Stimulated activated CD4-positive, alpha-beta T cell treated with anti-CD3 and anti-CD28 coated beads, TNF-alpha, amount 100 ng/mL, for 4 hours (primary cell): ENCODE measurements at regions not wholly inside any gene's neighbourhood (a gene's known extent, or its start where the extent isn't known, plus 50 kb on each side); places are given as distances from the start of the nearest gene placed in this dataset.
"Not testable (repeated sequence)": the region's sequence is repeated elsewhere in the genome, so short reads cannot be mapped to it uniquely, and the experiment has no call there.

Source experiments
- DNase-seq, 3 experiments: peaks; one replicate each; pipeline ENCODE4 v3.0.0-alpha.2; 2020; ENCODE audit warnings: low read depth in 3 of 3

DNA sequence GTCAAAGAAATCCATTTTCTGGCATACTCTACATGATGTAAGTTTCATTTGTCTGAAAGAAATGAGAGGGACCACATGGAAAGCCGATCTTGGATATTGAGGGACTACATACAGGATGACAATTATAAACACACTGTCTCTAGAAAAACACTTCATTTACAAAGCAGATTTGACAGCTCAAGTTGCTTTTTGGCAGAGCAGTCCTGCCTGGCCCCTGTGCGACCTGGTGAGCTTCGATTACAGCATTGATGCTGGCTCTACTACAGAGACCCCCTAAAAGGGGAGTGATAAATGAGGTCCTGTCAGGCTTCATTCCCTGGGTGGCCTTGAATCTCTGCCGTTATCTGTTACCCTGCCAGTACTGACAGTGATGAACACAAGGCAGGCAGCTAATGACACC lies 215.2 kb upstream of the NOCT start:
- no peak for DNase-seq

DNA sequence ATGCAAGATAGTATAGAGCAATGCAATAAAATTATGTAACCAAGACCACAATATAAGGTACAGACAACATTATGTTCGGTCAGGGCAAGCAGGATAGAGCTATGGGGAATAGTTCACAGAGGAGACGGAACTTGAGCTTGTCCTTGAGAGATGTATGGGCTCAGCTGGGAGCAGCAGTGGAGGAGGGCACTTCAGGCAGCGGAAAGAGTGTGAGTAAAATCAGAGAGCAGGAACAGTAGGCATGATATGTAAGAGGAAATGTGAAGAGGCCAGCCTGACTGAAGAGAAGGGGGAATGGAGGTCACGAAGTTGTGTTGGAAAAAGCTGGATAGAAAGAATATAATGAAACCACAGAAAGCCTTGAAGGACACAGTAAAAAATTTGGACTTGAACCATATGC lies 217.2 kb upstream of the NOCT start:
- no peak for DNase-seq

DNA sequence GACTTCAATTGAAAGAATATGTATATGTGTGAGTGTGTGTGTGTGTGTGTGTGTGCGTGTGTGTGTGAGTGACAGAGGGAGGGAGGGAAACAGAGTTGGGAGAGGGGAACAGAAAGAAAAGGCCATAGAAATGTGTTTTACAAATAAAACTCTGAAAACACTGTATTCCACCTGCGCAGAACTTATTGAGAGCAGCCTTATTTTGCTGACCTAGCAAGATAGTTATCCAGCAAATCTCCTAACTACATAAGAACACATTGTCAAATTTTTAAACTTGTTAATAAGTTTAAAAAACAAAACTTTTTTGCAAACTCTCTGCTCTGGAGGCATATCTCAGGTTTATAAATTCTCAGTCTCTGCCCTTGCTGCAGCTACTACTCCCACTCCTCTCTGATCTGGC lies 217.9 kb upstream of the NOCT start:
- DNase-seq, result no peak

DNA sequence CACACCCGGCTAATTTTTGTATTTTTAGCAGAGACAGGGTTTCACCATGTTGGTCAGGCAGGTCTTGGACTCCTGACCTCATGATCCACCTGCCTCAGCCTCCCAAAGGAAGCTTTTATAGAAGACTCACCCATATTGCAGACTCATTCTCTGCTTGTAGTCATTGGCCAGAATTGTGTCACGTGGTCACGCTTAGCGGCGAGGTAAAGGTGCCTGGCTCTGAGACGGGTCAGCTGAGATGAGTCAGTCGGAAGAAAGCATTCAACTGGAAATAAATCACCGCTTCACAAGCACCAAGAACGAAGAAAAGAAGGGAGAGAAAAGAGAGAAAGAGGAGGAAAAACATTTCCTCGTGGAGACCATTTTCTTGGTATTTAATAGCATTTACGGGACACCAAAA lies 218.8 kb upstream of the NOCT start:
- no peak for DNase-seq

DNA sequence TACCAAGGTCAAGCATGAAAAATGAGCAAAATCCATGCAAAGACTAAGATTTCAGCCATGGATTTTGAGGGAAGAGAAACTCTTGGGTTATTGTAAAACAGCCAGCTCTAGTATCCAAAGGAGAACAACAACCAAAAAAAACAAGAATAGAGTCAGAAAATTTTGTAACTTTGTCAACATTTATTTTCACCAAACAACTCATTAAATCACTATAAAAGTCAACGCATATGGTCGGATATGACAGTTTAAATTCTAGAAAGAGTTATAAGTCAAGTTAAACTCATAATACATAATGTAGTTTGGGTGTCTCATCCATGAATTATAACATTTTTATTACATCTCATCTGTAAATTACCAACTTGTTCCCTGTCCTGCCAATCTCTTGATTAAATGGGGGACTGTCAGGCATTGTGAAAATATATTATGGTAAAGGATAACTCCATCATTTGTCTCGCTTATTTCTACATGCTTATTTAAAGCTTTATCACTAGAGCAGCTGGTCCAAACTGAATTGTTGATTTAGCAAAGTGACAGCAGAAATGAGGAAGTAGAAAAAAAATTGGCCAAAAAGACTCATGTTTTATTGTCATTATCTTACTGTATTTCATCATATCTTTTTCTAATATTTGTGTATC lies 224.8 kb upstream of the NOCT start:
- no peak for DNase-seq

DNA sequence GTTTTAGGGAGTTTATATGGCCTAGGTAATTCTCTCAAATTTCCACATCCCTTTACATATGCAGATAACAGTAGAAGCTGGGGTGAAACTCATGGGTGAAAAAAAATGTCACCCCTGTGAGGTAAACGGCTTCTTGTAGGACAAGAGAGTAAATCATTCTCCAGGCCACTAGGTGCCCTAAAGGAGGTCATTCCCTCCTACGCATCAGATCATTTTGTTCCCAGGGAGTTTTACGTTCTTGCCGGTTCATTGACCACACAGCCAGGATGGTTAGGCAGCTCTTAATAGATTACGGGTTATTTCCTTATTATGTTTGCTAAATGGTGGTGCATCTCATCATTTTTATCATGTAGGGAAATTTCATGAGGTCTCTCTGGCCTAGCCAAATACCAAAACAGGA lies 225.8 kb upstream of the NOCT start:
- DNase-seq, result no peak

DNA sequence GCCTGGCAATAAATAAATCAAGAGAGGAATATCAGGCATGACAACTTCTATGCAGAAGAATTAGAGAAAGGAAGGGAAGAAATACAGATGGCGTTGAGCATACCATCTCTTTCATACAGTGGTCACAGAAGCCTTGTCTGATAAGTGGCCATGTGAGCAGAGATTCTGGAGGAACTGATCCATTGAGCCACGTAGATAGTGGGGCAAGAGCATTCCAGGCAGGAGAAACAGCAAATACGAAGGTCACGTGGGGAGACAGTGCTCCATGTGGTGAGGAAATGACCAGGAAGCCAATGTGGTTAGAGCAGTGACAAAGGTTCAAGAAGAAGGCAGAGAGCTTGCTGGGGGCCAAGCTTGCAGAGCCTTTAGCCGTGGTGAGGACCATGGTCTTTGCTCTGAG lies 226.7 kb upstream of the NOCT start:
- DNase-seq, result no peak

DNA sequence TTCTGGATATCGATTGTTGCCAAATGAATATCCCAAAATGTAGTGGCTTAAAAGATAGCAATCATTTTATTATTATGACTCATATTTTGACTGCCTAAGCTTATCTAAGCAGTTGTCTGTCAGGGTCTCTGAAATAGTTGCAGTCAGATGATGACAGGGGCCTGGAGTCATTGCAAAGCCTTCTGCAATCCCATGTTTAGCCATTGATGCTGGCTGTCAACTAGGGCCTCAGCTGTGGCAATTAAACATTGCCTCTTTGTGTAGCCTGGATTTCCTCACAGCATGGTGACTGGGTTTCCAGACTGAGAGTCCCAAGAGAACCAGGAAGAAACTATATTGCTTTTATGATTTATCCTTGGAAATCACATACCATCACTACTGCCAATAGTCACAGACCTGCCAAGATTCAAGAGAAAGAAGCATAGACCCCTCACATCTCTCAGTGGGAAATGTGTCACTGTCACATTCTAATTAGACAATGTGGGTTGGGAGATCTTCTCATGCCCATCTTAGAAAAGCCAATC lies 227.3 kb upstream of the NOCT start:
- DNase-seq, result no peak

DNA sequence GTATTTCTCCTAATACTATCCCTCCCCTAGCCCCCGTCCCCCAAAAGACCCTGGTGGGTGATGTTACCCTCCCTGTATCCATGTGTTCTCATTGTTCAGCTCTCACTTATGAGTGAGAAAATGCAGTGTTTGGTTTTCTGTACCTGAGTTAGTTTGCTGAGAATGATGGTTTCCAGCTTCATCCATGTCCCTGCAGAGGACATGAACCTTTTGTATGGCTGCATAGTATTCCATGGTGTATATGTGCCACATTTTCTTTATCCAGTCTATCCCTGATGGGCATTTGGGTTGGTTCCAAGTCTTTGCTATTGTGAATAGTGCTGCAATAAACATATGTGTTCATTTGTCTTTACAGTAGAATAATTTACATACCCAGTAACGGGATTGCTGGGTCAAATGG lies 235.8 kb upstream of the NOCT start:
- DNase-seq, result not testable (repeated sequence)

DNA sequence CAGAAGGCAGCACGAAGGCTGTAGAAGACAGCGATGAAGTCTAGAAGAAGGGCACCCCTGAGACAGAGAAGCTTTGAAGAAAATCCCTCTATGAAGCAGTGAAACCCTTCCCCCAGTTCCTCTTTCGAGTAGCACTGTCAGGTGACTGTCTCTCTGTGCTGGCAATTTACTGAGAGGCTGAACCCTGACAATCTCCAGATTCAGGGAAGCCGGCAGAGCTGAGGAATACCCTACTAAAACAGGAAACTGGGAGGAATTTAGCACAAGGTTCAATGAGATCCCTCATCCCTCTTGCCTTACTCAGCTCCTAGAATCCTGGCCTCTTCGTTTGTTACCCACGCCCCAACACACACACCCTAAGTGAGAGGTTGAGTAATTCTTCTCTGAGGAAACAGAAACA lies 239.7 kb upstream of the NOCT start:
- DNase-seq, result no peak

DNA sequence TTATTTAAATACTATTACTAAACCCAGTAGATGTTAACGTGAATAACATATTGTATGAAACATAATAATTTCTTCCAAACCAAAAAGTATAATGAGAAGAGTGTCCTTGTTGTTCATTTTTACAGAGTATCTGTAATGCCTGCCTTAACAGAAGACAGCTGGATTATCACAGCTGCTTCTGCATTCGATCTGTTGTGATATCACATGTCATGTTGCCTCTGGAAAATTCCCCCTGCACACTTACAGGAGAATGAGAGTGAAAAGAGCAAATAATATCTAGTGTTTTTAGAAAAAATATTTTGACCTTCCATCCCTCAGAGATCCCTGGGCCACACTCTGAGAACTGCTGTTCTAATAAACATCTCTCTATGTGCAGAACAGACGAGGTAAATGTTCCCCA lies 240.1 kb upstream of the NOCT start:
- DNase-seq, result no peak

DNA sequence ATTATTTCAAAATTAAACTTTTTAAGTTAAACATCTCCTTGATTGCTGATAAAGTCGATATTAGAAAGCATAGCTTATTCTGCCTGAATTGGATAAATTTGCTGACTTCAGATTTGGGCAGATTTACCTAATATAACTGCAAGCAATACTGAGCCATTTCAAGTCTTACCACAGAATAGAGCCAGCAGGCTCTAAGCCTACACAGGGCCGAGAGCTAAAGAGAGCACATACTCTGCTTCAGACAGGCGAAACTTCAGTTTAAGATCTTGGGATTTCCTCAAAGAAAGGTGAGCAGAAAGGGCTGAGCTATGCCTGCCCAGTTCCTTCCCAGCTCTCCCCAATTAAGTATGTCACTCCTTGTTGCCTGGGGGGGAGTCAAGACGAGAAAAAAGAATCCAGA lies 240.6 kb upstream of the NOCT start:
- no peak for DNase-seq

DNA sequence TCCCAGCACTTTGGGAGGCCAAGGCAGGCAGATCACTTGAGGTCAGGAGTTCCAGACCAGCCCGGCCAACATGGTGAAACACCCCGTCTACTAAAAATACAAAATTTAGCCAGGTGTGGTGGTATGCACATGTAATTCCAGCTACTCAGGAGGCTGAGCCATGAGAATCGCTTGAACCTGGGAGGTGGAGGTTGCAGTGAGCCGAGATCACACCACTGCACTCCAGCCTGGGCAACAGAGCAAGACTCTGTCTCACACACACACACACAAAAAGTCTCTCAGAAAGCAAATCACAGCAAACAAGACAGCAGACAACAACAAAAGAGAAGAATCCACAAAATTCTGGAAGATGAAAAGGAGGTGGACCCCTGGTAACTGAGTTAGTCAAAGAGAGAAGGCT lies 241.5 kb upstream of the NOCT start:
- DNase-seq, result not testable (repeated sequence)

DNA sequence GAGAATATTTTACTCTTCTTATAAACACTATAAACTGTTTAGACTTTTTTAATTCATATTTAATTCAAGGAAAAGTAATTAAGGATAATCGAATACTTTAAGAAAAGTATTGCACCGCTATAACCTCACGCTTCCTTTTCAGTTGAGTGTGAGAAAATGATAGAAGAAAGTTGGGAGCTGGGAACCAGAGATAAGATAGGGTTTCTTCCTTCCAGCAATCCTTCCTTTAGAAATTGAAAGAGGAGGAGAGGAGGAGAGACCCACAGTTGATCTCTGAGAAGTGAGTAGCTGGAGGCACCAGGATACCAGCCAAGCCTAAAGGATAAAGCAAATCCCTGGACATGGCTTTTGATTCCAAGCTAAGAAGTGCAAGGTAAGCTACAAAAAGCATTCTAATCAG lies 242.3 kb upstream of the NOCT start:
- DNase-seq, result no peak

DNA sequence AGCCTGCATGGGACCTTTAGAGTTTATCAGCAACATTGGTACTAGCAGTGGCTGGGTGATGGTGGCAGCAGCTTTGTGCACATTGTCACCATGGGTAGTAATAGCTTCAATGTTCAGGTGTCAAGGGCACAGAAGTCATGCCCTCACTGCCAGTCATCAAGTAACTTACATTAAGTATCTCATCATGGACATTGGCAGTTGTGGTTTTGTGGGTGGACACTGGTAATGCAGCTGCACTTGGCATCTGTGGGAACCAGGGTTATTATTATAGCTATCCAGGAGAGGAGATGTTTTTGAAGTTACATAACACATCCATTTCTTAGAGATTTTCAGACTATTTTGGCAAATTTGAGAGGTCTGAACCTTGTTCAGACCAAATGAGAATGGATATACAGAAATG lies 243.2 kb upstream of the NOCT start:
- DNase-seq, result no peak

DNA sequence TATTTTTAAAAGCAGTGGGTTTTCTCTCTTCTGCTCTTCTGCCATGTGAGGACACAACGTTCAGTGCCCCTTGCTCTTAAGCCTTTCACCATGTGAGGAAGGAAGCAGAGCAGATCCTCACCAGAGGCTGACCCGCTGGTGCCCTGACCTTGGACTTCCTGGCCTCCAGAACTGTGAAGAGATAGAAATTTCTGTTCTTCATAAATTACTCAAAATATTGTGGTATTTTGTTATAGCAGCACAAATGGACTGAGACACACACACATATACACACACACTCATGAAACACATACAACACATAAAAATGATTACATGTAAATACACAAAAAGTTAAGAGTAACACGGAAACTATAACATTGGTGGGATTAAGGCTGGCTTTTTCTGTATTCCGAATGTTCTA lies 244.8 kb upstream of the NOCT start:
- DNase-seq, result no peak

DNA sequence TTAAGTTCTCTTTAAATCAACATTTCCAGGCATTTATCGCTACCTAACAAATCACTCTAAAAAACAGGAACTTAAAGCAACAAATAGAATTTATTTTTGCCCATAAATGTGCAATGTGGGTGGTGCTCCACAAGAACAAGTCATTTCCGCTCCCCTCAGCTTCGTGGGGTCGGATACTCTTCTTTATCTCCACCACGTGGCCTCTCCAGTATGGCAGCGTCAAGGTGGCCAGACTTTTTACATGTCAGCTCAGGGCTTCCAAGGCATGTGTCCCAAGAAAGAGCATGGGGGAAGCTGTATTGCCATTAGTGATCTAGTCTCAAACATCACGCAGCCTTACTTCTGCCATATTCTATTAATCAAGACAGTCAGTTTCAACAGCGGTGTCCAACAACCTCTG lies 249.2 kb upstream of the NOCT start:
- no peak for DNase-seq

DNA sequence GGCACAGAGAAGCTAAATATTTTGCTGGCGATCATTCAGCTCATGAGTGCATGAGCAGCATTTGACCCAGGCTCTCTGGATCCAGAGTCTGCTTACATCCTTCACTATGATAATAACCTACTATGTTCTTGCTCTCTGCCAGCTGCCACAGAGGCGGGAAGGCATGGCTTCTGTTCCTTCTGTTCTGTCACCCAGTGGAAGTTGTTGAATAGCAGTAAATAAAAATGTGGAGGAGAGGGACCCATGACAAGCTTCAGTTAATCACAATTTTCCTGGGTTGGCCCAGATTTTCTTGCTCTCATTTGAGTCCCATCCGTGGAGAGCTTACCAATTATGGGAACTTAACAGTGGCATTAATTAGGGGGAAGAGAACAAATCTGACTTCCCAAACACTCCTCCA lies 250.1 kb upstream of the NOCT start:
- DNase-seq, result no peak

DNA sequence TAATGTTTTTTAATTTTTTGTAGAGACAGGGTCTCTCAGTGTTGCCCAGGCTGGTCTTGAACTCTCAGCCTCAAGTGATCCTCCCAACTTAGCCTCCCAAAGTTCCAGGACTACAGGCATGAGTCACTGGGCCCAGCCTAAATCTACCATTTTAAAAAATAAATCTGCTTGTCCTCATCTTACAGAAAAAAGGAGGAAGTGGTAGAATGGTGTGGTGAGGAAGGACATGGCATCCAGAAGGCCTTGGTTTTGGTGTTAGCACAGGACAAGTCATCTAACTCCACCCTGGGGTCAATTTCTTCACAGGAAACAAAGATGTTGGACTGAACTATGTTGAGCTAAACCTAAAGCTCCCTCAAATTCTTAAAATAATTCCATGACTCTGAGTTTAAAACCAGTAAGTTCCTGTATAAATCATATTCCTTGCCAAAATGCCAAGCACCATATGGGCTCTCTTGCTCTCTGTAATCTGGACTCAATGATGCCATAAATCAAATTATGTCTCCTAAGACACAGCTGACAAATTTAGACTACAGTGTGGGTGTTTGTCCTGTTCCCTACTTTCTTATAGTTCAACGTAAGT lies 253.9 kb upstream of the NOCT start:
- no peak for DNase-seq

DNA sequence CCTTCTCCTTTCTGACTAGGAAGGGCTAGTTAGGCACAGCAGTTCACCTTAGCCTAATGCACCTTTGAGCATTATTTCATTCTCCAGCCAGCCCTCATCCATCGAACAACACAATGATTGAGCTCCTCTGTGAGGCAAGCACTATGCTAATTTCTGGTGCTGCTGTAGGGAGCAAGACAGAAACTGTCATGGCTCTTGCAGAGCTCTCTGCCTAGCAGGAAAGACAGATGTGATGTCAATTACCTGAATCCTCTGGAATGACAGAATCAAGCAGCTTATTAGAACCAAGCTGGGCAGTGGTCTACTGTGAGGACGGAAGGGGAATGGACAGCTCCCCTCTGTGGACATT lies 256.1 kb upstream of the NOCT start:
- no peak for DNase-seq

DNA sequence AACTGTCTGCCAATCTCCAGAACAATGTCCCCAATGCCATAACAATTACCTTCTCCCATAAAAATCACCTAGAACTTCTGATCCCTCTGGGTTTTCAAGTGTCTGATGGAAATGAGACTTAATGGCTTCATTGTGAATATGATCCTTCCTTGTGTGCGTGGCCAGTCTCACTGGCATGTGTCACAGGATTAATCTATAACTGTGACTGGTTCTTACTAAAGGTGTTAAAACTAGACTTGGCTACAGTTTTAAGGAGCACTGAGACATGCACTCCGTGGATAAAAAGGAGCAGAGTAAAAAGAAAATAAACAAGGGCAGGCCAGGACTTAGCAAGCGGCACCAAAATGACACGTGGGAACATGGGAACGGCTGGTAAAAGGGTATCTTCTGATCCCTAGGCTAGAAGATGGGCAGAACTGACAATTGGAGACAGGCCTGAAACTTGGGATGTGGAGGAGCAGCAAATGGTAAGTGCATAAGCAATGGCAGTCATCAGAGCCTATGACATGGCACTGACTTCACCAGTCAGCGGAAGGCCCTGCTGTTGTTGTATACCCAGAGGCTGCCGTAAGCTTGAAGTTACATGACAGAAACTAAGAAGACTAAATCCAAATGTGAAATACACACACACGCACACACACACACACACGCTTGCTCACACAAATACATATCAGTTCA lies 256.6 kb upstream of the NOCT start:
- DNase-seq, result no peak

DNA sequence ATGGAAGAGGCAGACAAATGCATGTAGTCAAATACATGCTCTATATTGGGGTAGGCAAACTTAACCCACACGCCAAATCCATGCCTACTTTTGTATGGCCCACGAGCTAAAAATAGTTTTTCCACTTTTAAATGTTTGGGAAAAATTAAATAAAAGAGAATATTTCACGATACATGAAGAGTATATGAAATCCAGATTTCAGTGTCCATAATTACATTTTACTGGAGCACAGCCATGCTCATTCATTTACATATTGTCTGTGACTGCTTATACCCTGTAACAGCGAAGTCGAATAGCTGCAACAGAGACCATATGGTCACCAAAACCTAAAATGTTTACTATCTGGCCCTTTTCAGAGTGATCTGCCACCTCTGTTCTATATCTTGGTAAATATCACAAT lies 257.4 kb upstream of the NOCT start:
- no peak for DNase-seq

DNA sequence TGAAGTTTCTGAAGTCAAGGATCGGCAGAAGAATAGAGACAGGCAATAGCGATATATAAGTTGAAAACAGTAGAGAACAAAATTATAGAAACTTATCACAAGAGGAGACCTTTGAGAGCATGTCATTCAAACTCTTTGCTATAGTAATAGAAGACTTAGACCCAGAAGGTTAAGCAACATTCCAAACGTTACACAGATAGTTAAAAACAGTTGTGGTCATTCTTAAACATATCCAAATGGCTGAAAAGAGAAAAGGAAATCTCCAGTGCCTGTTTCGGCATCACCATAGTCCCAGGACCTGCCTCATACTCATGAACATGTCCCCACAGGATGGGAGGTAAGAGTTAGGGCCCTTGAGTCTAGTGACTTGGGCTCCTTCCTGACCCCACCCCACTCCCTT lies 258.1 kb upstream of the NOCT start:
- DNase-seq, result no peak

DNA sequence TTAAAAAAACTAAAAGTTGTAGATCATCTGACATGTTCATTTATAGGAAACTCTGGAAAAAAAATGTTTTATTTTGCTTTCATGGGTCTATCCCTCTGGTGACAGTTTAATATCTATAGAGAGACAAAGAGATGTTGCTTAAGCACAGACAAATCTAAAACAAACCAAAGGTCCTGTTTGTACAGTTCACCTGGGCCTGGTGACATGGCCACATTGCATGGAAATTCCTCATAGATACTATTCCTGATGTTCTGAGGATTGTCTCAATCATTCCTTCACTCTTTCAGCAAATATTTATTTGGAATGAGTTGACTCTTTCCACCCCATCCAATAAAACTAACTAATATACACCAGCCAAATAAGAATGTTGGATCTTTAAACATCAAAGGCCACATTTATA lies 259.1 kb upstream of the NOCT start:
- DNase-seq, result no peak
